ENCODE measurements at regions not wholly inside any gene's neighbourhood (a gene's known extent, or its start where the extent isn't known, plus 50 kb on each side); places are given as distances from the start of the nearest gene placed in this dataset.

GRCh38 chr3:14590569-14590968 is 50.4 kb upstream of the GRIP2 start:
- DNase-seq = no peak

DNA sequence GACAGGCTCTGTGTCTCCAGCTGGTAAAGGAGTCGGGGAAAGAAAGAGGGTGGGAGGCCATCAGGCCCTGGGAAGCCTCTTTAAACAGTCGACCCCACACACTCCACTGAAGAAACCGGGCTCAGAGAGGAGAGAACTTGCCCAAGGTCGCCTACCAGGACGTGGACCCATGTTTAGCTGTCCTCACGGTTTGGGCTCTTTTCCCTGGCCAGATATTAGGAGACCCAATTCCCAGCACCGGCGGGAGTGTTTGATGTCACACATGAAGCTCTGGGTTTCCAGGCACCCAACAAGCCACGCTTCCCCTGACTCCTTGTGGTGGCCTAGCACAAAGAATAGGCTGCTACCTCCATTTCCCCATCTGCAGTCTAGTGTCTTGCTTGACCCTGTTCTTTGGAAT is 52.2 kb upstream of the GRIP2 start:
- DNase-seq = no peak

DNA sequence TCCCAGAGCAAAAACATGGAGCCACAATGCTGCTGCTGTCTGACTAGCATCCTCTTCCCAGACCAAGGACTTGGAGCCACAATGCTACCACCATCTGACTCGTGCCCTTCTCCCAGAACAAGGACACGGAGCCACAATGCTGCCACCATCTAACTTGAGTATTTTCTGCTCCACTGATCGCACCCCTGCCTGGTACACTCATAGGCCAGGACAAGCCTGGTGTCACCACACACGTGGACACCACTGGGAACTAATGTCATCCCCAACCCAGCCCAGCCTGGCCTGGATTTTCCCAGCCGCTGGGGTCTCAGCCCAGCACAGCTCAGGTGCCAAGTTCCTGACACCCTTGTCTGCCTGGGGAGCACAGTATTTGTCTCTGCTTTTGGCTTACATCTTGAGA is 52.7 kb upstream of the GRIP2 start:
- DNase-seq = no peak

DNA sequence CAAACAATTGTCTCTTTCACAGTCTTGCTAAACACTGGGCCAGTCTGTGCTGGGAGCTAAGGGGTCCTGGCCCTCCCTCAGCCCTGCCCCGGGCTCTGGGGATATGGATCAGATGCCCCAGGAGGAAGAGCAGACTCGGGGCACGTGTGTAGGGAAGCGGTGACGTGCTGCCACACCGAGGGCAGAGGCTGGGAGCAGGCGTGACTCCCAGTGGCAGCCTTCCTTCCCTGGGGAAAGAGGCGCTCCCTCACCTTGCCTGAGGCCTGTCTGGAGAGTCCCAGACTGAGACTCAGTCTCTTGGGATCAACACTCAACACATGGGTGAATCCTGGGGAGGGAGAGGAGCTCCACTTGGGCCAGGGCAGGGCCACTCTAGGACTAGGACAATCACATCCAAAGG is 54.1 kb upstream of the GRIP2 start:
- DNase-seq = no peak

GRCh38 chr3:14595561-14595960 is 55.4 kb upstream of the GRIP2 start:
- DNase-seq = no peak

- no peak for DNase-seq
These were observed 54.3 kb upstream of the CCDC174 start for GRCh38 chr3:14597266-14597665.

- peak; percentile 15 to 48 for DNase-seq
These were observed 53.4 kb upstream of the CCDC174 start for GRCh38 chr3:14598143-14598569.

DNA sequence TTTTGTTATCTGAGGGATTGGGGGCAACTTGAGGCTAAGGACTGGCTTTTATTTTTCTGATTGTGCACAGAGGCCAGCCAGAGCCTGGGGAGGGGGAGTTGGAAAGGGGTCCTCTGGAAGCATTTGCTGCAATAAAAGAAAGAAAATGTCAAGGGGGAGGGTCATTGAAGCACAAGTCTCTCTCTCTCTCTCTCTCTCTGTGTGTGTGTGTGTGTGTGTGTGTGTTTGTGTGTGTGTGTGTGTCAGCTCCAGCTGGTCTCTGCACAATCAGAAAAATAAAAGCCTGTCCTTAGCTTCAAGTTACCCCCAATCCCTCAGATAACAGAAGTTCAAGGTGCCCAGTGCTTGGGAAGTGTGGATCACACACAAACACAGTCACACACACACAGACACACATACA is 52.1 kb upstream of the CCDC174 start:
- DNase-seq = no peak

DNA sequence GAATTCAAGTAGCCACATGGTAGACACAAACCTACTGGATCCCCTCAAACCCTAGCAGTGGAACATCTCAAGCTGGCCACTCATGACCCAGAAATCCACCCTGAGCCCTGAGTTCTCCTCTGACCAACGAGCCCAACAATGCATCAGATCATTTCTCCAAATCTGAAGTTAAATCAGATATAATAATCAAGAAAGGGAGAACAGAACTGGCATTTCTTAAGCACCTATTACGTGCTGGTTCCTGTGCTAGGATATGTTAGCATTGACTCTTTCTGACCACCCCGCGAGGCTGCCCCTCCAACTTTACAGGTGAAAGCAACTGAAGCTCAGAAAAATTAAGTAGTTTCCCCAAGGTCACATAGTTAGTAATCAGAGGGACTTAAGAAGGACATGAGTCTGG is 51.5 kb upstream of the CCDC174 start:
- no peak for DNase-seq

GRCh38 chr3:14600856-14601610 is 50.5 kb upstream of the CCDC174 start:
- DNase-seq = no peak

GRCh38 chr3:14601692-14602005 is 49.9 kb upstream of the CCDC174 start:
- no peak for DNase-seq

Data from Kasumi-1 (cell line).